ENCODE measurements at regions not wholly inside any gene's neighbourhood (a gene's known extent, or its start where the extent isn't known, plus 50 kb on each side); places are given as distances from the start of the nearest gene placed in this dataset.

DNA sequence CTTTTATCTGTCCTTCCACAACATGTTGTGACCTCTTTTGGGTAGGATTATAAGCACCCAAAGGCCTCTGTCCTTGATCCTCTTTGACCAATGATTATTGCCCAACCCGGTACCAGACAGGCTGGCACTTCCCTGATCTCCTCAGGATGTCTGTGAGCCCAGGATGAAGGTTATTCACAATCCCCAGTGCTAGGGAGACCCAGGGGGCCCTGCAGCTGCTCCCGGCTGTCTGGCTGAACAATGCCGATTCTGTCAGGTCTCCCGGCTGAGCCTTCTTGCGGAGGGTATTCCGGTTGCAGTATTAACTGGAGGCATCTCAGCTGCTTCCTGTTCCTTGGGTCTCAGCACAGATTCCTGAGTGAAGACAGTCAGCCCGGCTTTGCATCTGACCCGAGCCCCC is 71.2 kb upstream of the CDON start:
- TF ChIP-seq SIN3A (IDR thresholded peaks at IDR 0.05; ENCODE audit: borderline replicate concordance, insufficient read depth, low read length) (no peak), POLR2AphosphoS5 (IDR thresholded peaks at IDR 0.05; ENCODE audit: low read depth, low read length) (no peak), FOXP2 (optimal IDR thresholded peaks at IDR 0.05; ENCODE audit: borderline replicate concordance, extremely low read depth, extremely low read length, insufficient read depth) (no peak), TAF1 (IDR thresholded peaks at IDR 0.05; ENCODE audit: borderline replicate concordance, insufficient read depth, low read length) (no peak)
- TF ChIP-seq, protein P1, sequence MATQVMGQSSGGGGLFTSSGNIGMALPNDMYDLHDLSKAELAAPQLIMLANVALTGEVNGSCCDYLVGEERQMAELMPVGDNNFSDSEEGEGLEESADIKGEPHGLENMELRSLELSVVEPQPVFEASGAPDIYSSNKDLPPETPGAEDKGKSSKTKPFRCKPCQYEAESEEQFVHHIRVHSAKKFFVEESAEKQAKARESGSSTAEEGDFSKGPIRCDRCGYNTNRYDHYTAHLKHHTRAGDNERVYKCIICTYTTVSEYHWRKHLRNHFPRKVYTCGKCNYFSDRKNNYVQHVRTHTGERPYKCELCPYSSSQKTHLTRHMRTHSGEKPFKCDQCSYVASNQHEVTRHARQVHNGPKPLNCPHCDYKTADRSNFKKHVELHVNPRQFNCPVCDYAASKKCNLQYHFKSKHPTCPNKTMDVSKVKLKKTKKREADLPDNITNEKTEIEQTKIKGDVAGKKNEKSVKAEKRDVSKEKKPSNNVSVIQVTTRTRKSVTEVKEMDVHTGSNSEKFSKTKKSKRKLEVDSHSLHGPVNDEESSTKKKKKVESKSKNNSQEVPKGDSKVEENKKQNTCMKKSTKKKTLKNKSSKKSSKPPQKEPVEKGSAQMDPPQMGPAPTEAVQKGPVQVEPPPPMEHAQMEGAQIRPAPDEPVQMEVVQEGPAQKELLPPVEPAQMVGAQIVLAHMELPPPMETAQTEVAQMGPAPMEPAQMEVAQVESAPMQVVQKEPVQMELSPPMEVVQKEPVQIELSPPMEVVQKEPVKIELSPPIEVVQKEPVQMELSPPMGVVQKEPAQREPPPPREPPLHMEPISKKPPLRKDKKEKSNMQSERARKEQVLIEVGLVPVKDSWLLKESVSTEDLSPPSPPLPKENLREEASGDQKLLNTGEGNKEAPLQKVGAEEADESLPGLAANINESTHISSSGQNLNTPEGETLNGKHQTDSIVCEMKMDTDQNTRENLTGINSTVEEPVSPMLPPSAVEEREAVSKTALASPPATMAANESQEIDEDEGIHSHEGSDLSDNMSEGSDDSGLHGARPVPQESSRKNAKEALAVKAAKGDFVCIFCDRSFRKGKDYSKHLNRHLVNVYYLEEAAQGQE (IDR thresholded peaks at IDR 0.05; ENCODE audit: insufficient read depth in 1 of 2, low read depth in 2 of 2, low read length in 2 of 2) = no peak

DNA sequence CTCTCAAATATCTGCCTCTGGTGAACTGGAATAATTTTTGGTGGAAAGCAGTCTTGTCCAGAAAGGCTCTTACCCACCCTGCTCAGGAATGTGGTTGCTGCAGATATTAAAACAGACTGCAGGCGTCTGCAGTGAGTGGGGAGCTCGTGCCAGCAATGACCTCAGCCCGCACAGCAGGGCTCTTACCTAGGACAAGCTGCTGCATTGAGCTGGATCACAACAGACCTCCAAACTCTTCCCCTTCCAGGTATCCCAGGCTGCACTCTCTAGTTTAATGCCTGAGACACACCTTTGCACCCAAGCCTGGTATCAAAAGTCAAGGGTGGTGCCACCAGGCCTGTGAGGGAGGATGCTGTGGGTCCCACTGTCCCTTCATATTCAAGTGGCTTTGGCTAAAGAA is 69.7 kb upstream of the CDON start:
- TF ChIP-seq, protein P1 (IDR thresholded peaks at IDR 0.05; ENCODE audit: insufficient read depth in 1 of 2, low read depth in 2 of 2, low read length in 2 of 2) = no peak
- TF ChIP-seq SIN3A (IDR thresholded peaks at IDR 0.05; ENCODE audit: borderline replicate concordance, insufficient read depth, low read length) (no peak), FOXP2 (optimal IDR thresholded peaks at IDR 0.05; ENCODE audit: borderline replicate concordance, extremely low read depth, extremely low read length, insufficient read depth) (no peak), POLR2AphosphoS5 (IDR thresholded peaks at IDR 0.05; ENCODE audit: low read depth, low read length) (no peak), TAF1 (IDR thresholded peaks at IDR 0.05; ENCODE audit: borderline replicate concordance, insufficient read depth, low read length) (no peak)

DNA sequence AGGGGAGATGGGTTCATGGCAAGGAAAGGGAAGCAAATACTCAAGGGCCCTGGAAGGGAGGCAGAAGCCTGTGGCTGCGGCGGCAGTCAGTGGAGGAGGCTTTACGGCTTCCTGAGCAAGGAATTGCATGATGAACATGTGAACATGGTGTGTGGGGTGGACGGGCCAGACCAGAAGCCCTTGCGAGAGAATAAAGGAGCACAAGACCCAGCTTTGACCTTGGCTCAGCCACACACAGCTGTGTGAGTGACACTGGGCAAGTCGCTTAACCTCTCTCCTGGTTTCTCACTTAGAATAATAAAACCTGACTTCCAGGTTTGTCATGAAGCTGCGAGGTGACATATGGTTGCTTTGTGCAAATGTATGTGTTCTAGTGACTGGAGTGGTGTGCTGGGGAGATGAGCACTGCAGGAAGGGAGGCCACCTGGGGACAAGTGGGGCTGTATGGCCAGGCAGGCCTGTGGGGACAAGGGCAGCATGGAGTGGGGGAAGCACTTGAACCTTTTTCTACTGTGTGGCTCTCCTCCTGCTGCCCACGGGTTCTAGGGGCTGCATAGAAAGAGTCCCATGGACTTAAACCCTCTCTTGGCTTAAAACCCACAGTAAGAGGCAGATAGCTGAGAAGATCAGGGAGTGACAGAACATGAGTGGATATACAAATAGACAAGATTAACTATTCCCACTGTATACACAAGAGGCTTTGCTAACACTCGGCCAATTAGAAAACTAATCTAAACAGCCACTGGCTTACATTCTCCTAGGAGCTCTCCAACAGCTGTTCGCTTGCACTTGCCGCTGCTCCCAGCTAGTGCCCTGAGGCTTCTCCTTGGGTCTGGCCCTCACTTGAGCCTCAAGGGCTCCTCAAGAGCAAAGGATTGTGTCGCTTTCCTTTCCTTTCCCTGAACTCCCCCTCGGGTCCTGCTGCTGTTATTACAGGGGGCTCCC is 67.3 kb upstream of the CDON start:
- TF ChIP-seq, protein P1 (IDR thresholded peaks at IDR 0.05; ENCODE audit: insufficient read depth in 1 of 2, low read depth in 2 of 2, low read length in 2 of 2) = no peak

DNA sequence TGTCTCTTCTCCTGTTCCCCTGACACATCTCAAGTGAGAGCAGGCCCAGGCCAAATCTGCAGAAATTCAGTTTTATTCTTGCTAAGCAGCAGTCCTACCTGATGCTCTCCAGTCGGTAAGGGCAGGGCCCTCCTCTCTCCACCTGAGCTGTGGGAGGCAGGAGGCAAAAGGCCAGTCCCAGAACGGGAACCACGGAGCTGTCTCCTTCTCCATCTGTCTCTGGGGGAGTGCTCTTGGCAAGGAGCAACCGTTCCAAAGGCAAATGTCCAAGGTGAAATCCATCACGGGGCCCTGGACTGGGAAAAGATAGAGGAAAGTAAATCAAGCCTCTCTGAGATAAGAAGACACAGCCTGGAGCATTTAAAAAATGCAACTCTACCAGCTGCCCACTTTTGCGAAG is 65.2 kb upstream of the CDON start:
- TF ChIP-seq TAF1 (IDR thresholded peaks at IDR 0.05; ENCODE audit: borderline replicate concordance, insufficient read depth, low read length) (no peak), FOXP2 (optimal IDR thresholded peaks at IDR 0.05; ENCODE audit: borderline replicate concordance, extremely low read depth, extremely low read length, insufficient read depth) (no peak), SIN3A (IDR thresholded peaks at IDR 0.05; ENCODE audit: borderline replicate concordance, insufficient read depth, low read length) (no peak), POLR2AphosphoS5 (IDR thresholded peaks at IDR 0.05; ENCODE audit: low read depth, low read length) (no peak)
- TF ChIP-seq, protein P1 (IDR thresholded peaks at IDR 0.05; ENCODE audit: insufficient read depth in 1 of 2, low read depth in 2 of 2, low read length in 2 of 2) = no peak

Data from PFSK-1 (cell line).